ENCODE measurements at regions not wholly inside any gene's neighbourhood (a gene's known extent, or its start where the extent isn't known, plus 50 kb on each side); places are given as distances from the start of the nearest gene placed in this dataset.

- TF ChIP-seq EP300 (IDR thresholded peaks at IDR 0.05; ENCODE audit: borderline replicate concordance in 1 of 2, low read depth in 2 of 2, low read length in 2 of 2) (no peak), SIRT6 (IDR thresholded peaks at IDR 0.05; ENCODE audit: low read length) (no peak), E2F6 (IDR thresholded peaks at IDR 0.05) (no peak), ATF3 (IDR thresholded peaks at IDR 0.05; ENCODE audit: insufficient read depth, low read depth, low read length) (no peak)
These were observed 112.0 kb downstream of the UTRN start (continued) for GRCh38 chr6:144397141-144397540.

All from H1 (cell line).